Natural killer cell (primary cell): ENCODE measurements at regions not wholly inside any gene's neighbourhood (a gene's known extent, or its start where the extent isn't known, plus 50 kb on each side); places are given as distances from the start of the nearest gene placed in this dataset.

Experiments
- ATAC-seq, 3 donors: fragments of 150-1000 bp in 2 of 3; fragments of 200-7000 bp in 1 of 3; cut with Tn5 transposase; 1 replicate in 1 of 3; 2 replicates in 2 of 3; pipeline ENCODE4 v1.10.0; 2021; ENCODE audit warnings: mild to moderate bottlenecking in 2 of 3, moderate library complexity in 2 of 3
- DNase-seq, 2 donors: peaks; one replicate each; pipeline versions ENCODE4 v3.0.0 to v3.0.0-alpha.2; 2013 to 2021; ENCODE audit warnings: mixed read lengths in 1 of 2
- H3K27ac ChIP-seq: one replicate; pipeline ENCODE4 v1.5.1; 2013; ENCODE audit warnings: mild to moderate bottlenecking, low read length
- H3K27me3 ChIP-seq: one replicate; pipeline ENCODE4 v1.6.1; 2013; ENCODE audit warnings: low read length; ENCODE audit not compliant: control insufficient read depth, insufficient read depth
- H3K36me3 ChIP-seq: one replicate; pipeline ENCODE4 v1.6.1; 2013; ENCODE audit warnings: low read length; ENCODE audit not compliant: control insufficient read depth, insufficient read depth
- H3K4me1 ChIP-seq: one replicate; pipeline ENCODE4 v1.6.1; 2013; ENCODE audit warnings: low read length; ENCODE audit not compliant: control insufficient read depth, insufficient read depth
- H3K4me3 ChIP-seq: one replicate; pipeline ENCODE4 v1.5.1; 2013; ENCODE audit warnings: low read length
- H3K9me3 ChIP-seq: one replicate; pipeline ENCODE4 v1.6.1; 2013; ENCODE audit warnings: low read length; ENCODE audit not compliant: control insufficient read depth, insufficient read depth
- H3K27ac Mint-ChIP-seq, 2 donors: one replicate each; pipeline ENCODE4 v1.8.0; 2022; ENCODE audit warnings: mild to moderate bottlenecking in 2 of 2, mixed read lengths in 2 of 2, moderate library complexity in 1 of 2
- H3K27me3 Mint-ChIP-seq, 2 donors: one replicate each; pipeline ENCODE4 v1.8.0; 2022; ENCODE audit warnings: low read depth in 2 of 2, mixed read lengths in 2 of 2
- H3K36me3 Mint-ChIP-seq: one replicate; pipeline ENCODE4 v1.8.0; 2022; ENCODE audit warnings: mixed read lengths
- H3K4me1 Mint-ChIP-seq, 2 donors: one replicate each; pipeline ENCODE4 v1.8.0; 2022; ENCODE audit warnings: mixed read lengths in 2 of 2
- H3K4me3 Mint-ChIP-seq: one replicate; pipeline ENCODE4 v1.8.0; 2022; ENCODE audit warnings: mild to moderate bottlenecking, moderate library complexity, mixed read lengths
- H3K9me3 Mint-ChIP-seq, 2 donors: one replicate each; pipeline ENCODE4 v1.8.0; 2022; ENCODE audit warnings: mixed read lengths in 2 of 2
- WGBS: methylation state at CpG from one replicate; pipeline ENCODE4 v1.1.7; 2013; ENCODE audit warnings: missing lambda C conversion rate; ENCODE audit not compliant: insufficient coverage; 5-methylcytosine and 5-hydroxymethylcytosine counted together
- intact Hi-C: fragments of 100-400 bp; cut with micrococcal nuclease; formaldehyde crosslinking; loops from one replicate; pipeline ENCODE4 v1.14.2; 2022
- TF ChIP-seq, protein P1 (sequence below): fragments of 200-600 bp; IDR thresholded peaks from one replicate; pipeline ENCODE4 v1.8.0; 2022; ENCODE audit warnings: antibody characterized with exemption

DNA sequence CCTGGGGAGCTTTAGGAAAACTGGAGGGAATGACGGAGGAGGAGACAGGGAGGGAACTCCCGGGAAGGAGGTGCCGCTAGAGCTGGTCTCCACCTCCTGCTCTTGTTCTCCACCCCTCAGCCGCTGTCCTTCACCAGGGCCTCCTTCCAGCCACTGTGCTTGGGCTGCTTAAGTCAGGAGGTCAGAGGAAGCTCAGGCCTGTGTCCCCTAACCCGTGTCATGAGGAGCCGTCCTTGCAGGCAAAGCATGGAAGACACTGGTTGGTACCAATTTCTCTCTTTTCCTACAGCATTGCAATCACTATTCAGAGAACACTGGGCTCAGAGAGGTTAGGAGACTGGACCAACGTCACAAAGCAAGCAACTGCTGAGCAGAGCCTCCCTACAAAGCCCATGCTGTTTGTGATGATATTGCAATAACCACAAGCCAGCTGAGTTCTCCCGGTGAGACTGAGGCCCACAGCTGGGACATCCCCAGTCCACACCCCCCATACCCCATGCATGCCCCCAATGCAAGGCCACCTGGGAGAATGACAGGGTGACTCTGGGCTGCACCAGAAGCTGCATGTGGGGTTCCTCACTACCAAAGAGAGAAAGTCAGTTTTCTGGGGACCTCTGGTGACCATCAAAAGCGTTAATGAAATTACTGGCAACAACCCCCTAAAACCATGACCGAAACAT lies 427.5 kb downstream of the NPHP4 start:
- Histone ChIP-seq H3K4me3 (no peak overlapping the region), H3K27me3 (no peaks in the 10 kb centered on the region), H3K27ac (no peak overlapping the region), H3K9me3 (no peaks in the 10 kb centered on the region), H3K4me1 (no peaks in the 10 kb centered on the region), H3K36me3 (no peaks in the 10 kb centered on the region)
- DNase-seq (no peak), ATAC-seq (no peak)
- no peak overlapping the region for H3K4me3 Mint-ChIP-seq
- peaks cover 0 to 2% of the 10 kb centered on the region in 2 donors for H3K9me3 Mint-ChIP-seq
- H3K27me3 Mint-ChIP-seq = no peaks in the 10 kb centered on the region
- WGBS = 86% methylated on average over 9 of the region's 10 CpGs
- no peaks in the 10 kb centered on the region for H3K36me3 Mint-ChIP-seq
- H3K27ac Mint-ChIP-seq = no peak overlapping the region
- intact Hi-C loops = no loop called here
- TF ChIP-seq, protein P1, sequence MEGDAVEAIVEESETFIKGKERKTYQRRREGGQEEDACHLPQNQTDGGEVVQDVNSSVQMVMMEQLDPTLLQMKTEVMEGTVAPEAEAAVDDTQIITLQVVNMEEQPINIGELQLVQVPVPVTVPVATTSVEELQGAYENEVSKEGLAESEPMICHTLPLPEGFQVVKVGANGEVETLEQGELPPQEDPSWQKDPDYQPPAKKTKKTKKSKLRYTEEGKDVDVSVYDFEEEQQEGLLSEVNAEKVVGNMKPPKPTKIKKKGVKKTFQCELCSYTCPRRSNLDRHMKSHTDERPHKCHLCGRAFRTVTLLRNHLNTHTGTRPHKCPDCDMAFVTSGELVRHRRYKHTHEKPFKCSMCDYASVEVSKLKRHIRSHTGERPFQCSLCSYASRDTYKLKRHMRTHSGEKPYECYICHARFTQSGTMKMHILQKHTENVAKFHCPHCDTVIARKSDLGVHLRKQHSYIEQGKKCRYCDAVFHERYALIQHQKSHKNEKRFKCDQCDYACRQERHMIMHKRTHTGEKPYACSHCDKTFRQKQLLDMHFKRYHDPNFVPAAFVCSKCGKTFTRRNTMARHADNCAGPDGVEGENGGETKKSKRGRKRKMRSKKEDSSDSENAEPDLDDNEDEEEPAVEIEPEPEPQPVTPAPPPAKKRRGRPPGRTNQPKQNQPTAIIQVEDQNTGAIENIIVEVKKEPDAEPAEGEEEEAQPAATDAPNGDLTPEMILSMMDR = no peak
- H3K4me1 Mint-ChIP-seq = no peaks in the 10 kb centered on the region

DNA sequence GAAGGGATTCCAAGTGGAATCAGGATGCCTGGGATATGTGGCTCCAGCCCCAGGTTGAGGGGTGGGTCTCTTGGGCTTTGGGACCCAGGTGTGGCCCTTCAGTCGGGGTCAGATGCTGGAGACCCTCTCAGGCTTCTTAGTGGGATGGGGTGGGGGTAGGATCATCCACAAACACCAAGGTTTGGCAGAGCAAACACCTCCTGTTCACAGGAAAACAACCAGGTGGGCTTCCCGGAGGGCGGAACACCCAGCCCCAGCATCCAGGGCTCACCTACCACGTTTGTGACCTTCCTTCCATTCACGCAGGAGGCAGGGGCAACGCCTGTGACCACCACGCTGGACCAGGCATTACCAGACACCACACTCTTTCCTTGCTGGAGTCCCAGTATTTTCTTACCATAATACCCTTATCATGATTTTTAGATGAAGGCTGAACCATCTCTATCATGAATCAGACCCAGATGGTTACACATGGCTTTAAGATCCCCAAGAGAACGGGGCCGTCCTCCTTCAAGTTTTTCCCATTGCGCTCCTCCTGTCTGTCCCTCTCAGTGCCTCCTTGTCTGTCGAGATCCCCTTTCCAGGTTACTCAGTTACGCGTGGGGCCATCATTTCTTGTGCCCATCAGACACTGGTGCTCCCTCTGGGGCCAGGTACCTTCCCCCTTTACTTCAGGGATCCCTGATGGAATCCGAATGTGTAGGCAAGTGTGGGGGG lies 428.2 kb downstream of the NPHP4 start:
- DNase-seq = no peak
- intact Hi-C loops = no loop called here
- Histone ChIP-seq H3K36me3 (no peaks in the 10 kb centered on the region), H3K4me3 (no peak overlapping the region), H3K4me1 (no peaks in the 10 kb centered on the region), H3K9me3 (no peaks in the 10 kb centered on the region), H3K27ac (no peak overlapping the region), H3K27me3 (no peaks in the 10 kb centered on the region)
- peaks cover 0 to 2% of the 10 kb centered on the region in 2 donors for H3K9me3 Mint-ChIP-seq
- no peaks in the 10 kb centered on the region for H3K4me1 Mint-ChIP-seq
- peaks cover 0 to 2% of the 10 kb centered on the region in 2 donors for H3K27me3 Mint-ChIP-seq
- H3K27ac Mint-ChIP-seq = no peak overlapping the region
- TF ChIP-seq, protein P1 = no peak
- no peak overlapping the region for H3K4me3 Mint-ChIP-seq
- no peak for ATAC-seq
- WGBS = 81% methylated on average over 14 of the region's 14 CpGs
- no peaks in the 10 kb centered on the region for H3K36me3 Mint-ChIP-seq

DNA sequence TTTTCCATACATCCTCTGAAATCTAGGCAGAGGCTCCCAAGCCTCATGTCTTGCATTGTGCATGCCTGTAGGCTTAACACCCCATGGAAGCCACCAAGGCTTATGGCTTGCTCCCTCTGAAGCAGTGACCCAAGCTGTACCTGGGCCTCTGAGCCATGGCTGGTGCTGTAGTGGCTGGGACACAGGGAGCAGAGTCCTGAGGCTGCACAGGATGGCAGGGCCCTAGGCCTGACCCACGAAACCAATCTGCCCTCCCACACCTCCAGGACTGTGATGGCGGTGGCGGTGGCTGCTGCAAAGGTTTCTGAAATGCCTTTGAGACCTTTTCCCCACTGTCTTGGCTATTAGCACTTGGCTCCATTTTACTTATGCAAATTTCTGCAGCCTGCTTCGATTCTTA lies 429.5 kb downstream of the NPHP4 start:
- Mint-ChIP-seq H3K9me3 (no peaks in the 10 kb centered on the region), H3K4me1 (no peaks in the 10 kb centered on the region), H3K27ac (no peak overlapping the region), H3K36me3 (no peaks in the 10 kb centered on the region), H3K27me3 (peaks cover 0 to 8% of the 10 kb centered on the region in 2 donors), H3K4me3 (no peak overlapping the region)
- Histone ChIP-seq H3K27ac (no peak overlapping the region), H3K27me3 (no peaks in the 10 kb centered on the region), H3K9me3 (no peaks in the 10 kb centered on the region), H3K36me3 (no peaks in the 10 kb centered on the region), H3K4me3 (no peak overlapping the region), H3K4me1 (no peaks in the 10 kb centered on the region)
- TF ChIP-seq, protein P1 = no peak
- intact Hi-C loops = no loop called here
- DNase-seq (no peak), ATAC-seq (no peak)
- WGBS = 58% methylated on average over 4 of the region's 4 CpGs
